Gastrocnemius medialis (tissue), 4 donors: ENCODE measurements at regions not wholly inside any gene's neighbourhood (a gene's known extent, or its start where the extent isn't known, plus 50 kb on each side); places are given as distances from the start of the nearest gene placed in this dataset.

Experiments used
- ATAC-seq, 2 donors: fragments of 150-250 bp; one replicate each; pipeline ENCODE4 v1.9.1; 2016
- DNase-seq, 2 donors: peaks; one replicate each; pipeline ENCODE4 v3.0.0-alpha.2; 2019
- H3K27ac ChIP-seq, 4 donors: fragments of 200-600 bp; sonication (generic); 1 replicate in 1 of 4; 2 replicates in 3 of 4; pipeline ENCODE4 v1.5.1; 2016 to 2018; ENCODE audit warnings: mild to moderate bottlenecking in 2 of 4, moderate library complexity in 1 of 4
- H3K27me3 ChIP-seq, 3 donors: fragments of 200-600 bp; sonication (generic) in 2 of 3; 1 replicate in 1 of 3; 2 replicates in 2 of 3; pipeline versions ENCODE4 v1.5.1 to v1.6.0; 2016 to 2019; ENCODE audit warnings: mild to moderate bottlenecking in 1 of 3, moderate library complexity in 1 of 3
- H3K36me3 ChIP-seq, 2 donors: fragments of 200-600 bp; sonication (generic) in 1 of 2; one replicate each; pipeline ENCODE4 v1.5.1; 2017 to 2018
- H3K4me1 ChIP-seq, 2 donors: fragments of 200-600 bp; sonication (generic) in 1 of 2; one replicate each; pipeline ENCODE4 v1.5.1; 2016 to 2017; ENCODE audit warnings: mild to moderate bottlenecking in 2 of 2
- H3K4me3 ChIP-seq, 4 donors: fragments of 200-600 bp; sonication (generic) in 3 of 4; 1 replicate in 1 of 4; 2 replicates in 3 of 4; pipeline ENCODE4 v1.5.1; 2016 to 2019; ENCODE audit warnings: mild to moderate bottlenecking in 2 of 4
- H3K9me3 ChIP-seq, 3 donors: fragments of 200-600 bp; sonication (generic) in 2 of 3; 1 replicate in 1 of 3; 2 replicates in 2 of 3; pipeline ENCODE4 v1.5.1; 2016 to 2019
- POLR2A ChIP-seq, 2 donors: fragments of 450-650 bp; IDR thresholded peaks; one replicate each; pipeline ENCODE4 v1.6.1; 2017; ENCODE audit warnings: antibody characterized with exemption in 2 of 2, mild to moderate bottlenecking in 2 of 2, moderate library complexity in 2 of 2
- in situ Hi-C, 4 donors: fragments of 200-750 bp; cut with MboI; loops; one replicate each; pipeline versions ENCODE4 v1.15.0 to v1.8.0; 2017; ENCODE audit warnings: low sequenced_read_pairs in 4 of 4
- intact Hi-C: fragments of 100-400 bp; cut with DNase I; formaldehyde crosslinking; loops from one replicate; pipeline ENCODE4 v1.15.1; 2023; ENCODE audit warnings: low total_unique reads
- TF ChIP-seq, protein P1 (sequence below), 5 experiments: fragments of 450-650 bp in 3 of 5; fragments of 200-600 bp in 2 of 5; sonication (generic) in 2 of 5; IDR thresholded peaks in 4 of 5; conservative IDR thresholded peaks in 1 of 5; 1 replicate in 4 of 5; 2 replicates in 1 of 5; pipeline ENCODE4 v1.5.1; 2016 to 2019; ENCODE audit warnings: antibody characterized with exemption in 5 of 5, mild to moderate bottlenecking in 3 of 5, moderate library complexity in 3 of 5

DNA sequence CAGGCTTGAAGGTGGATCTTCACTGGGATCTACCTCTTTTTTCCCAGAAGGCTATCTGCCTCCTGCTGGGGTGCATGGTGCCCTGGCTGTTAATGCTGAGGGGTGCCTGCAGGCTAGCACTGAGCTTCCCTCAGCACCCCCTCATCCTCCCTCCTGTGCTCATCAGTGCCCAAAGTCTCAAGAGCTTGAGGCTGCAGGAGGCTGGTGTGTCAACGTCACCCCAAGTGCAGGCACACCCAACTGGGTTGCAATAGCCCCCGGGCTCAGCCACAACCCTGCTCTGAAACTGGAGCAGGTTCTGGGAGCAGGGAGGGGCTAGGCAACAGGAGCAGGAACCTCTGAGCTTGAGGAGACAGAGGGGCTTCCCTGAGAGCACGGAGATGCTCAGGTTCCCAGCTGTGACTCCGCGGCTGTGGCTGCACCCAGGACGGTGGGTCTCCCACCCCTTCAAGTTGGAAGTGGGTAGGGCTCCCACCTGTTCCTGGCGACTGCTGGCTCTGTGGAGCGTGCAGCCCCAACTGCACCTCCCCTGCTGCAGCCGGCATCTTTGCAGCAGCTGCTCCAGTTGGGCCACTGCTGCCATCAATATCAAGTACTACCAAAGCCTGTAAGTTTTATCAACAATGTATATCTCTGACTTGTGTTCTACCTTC lies 1266.6 kb upstream of the C9orf72 start:
- no peaks in the 10 kb centered on the region for H3K36me3 ChIP-seq
- H3K9me3 ChIP-seq = no peaks in the 10 kb centered on the region
- intact Hi-C loops (no loop called here), in situ Hi-C loops (no loop called here)
- no peak overlapping the region for H3K4me3 ChIP-seq
- no peak for ATAC-seq
- H3K4me1 ChIP-seq = no peaks in the 10 kb centered on the region
- no peaks in the 10 kb centered on the region for H3K27me3 ChIP-seq
- no peak for DNase-seq
- TF ChIP-seq, protein P1, sequence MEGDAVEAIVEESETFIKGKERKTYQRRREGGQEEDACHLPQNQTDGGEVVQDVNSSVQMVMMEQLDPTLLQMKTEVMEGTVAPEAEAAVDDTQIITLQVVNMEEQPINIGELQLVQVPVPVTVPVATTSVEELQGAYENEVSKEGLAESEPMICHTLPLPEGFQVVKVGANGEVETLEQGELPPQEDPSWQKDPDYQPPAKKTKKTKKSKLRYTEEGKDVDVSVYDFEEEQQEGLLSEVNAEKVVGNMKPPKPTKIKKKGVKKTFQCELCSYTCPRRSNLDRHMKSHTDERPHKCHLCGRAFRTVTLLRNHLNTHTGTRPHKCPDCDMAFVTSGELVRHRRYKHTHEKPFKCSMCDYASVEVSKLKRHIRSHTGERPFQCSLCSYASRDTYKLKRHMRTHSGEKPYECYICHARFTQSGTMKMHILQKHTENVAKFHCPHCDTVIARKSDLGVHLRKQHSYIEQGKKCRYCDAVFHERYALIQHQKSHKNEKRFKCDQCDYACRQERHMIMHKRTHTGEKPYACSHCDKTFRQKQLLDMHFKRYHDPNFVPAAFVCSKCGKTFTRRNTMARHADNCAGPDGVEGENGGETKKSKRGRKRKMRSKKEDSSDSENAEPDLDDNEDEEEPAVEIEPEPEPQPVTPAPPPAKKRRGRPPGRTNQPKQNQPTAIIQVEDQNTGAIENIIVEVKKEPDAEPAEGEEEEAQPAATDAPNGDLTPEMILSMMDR (IDR thresholded peaks at IDR 0.05 in 4 of 5, conservative IDR thresholded peaks at IDR 0.05 in 1 of 5) = no peak
- TF ChIP-seq POLR2A (IDR thresholded peaks at IDR 0.05) = no peak
- no peak overlapping the region for H3K27ac ChIP-seq

DNA sequence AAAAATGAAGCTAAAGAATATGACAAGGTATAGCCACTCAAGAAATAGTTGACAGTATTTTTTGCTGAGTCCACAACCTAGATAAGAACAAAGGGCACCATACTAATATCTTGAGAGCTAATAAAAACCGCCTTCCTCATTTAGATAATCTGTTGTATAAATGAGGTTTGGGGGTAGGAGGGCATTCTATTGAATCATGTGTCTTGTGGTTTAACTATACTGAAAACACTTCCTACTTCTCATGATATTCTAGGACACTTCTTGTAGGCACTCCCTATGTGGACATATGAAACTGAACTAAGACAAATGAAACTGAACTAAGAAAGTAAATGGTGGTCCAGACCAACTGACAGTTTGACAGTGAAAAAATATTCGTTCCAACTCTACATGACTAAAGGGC lies 1268.5 kb upstream of the C9orf72 start:
- DNase-seq (no peak), ATAC-seq (no peak)
- TF ChIP-seq POLR2A (IDR thresholded peaks at IDR 0.05) = no peak
- TF ChIP-seq, protein P1 (IDR thresholded peaks at IDR 0.05 in 4 of 5, conservative IDR thresholded peaks at IDR 0.05 in 1 of 5) = no peak
- intact Hi-C loops = no loop called here
- H3K27me3 ChIP-seq = no peaks in the 10 kb centered on the region
- H3K27ac ChIP-seq = no peak overlapping the region
- no peaks in the 10 kb centered on the region for H3K36me3 ChIP-seq
- no peaks in the 10 kb centered on the region for H3K9me3 ChIP-seq
- in situ Hi-C loops = no loop called here
- no peak overlapping the region for H3K4me3 ChIP-seq
- no peaks in the 10 kb centered on the region for H3K4me1 ChIP-seq

DNA sequence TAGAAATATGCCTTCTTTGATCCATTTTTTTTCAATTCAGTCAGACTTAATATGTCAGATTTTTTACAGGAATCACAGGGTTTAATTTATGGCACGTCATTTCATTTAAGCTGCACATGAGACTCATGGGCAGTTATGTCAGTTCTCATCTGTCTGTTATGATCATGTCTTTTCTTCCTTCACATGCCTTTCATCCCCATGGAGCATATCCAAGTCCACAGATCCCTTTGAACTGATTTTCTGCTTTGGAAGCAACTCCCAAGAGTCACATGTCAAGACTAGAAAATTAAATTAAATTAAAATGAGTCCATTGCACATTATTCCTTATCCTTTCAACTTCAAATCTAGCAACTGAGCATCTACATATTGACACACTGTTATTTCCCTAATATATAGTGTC lies 1274.0 kb upstream of the C9orf72 start:
- intact Hi-C loops = no loop called here
- no peak for TF ChIP-seq POLR2A (IDR thresholded peaks at IDR 0.05)
- TF ChIP-seq, protein P1 (IDR thresholded peaks at IDR 0.05 in 4 of 5, conservative IDR thresholded peaks at IDR 0.05 in 1 of 5) = no peak
- no peaks in the 10 kb centered on the region for H3K36me3 ChIP-seq
- H3K9me3 ChIP-seq = no peaks in the 10 kb centered on the region
- no peak for ATAC-seq
- no peak overlapping the region for H3K4me3 ChIP-seq
- no peak for DNase-seq
- H3K27ac ChIP-seq = no peak overlapping the region
- no peaks in the 10 kb centered on the region for H3K4me1 ChIP-seq
- in situ Hi-C loops = no loop called here
- H3K27me3 ChIP-seq = no peaks in the 10 kb centered on the region

DNA sequence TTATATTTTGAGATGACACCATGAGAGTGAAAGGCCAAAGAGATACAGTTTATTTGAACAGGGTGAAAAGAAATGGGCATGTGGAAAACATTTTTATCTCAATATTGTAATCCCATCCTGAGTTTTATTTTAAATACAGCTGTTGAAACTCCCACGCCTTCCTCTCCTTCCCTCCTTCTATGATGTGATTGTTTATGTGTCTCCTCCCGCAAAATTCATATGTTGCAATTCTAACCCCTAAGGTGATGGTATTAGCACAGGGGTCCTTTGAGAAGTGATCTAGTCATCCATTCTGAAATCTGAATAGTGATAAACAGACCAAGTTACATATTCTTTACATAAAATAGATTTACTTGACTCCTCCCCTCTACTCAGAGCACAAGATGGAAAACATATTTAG lies 1275.4 kb upstream of the C9orf72 start:
- Histone ChIP-seq H3K27me3 (no peaks in the 10 kb centered on the region), H3K4me3 (no peak overlapping the region), H3K9me3 (no peaks in the 10 kb centered on the region), H3K36me3 (no peaks in the 10 kb centered on the region), H3K27ac (no peak overlapping the region), H3K4me1 (no peaks in the 10 kb centered on the region)
- DNase-seq = no peak
- in situ Hi-C loops = no loop called here
- TF ChIP-seq, protein P1 (IDR thresholded peaks at IDR 0.05 in 4 of 5, conservative IDR thresholded peaks at IDR 0.05 in 1 of 5) = no peak
- TF ChIP-seq POLR2A (IDR thresholded peaks at IDR 0.05) = no peak
- intact Hi-C loops = no loop called here
- no peak for ATAC-seq

DNA sequence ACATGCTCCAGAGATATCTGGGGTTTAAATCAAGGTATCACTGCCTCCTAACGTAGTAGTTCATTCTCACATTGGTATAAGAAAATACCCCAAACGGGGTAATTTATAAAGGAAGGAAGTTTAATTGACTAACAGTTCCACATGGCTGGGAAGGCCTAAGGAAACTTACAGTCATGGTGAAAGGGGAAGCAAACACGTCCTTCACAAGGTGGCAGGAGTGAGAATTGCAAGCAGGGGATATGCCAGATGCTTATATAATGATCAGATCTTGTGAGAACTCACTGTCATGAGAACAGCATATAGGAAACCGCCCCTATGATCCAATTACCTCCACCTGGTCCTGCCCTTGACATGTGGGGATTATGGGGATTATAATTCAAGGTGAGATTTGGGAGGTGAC lies 1280.2 kb upstream of the C9orf72 start:
- no peak overlapping the region for H3K27ac ChIP-seq
- H3K36me3 ChIP-seq = no peaks in the 10 kb centered on the region
- TF ChIP-seq POLR2A (IDR thresholded peaks at IDR 0.05) = no peak
- TF ChIP-seq, protein P1 (IDR thresholded peaks at IDR 0.05 in 4 of 5, conservative IDR thresholded peaks at IDR 0.05 in 1 of 5) = no peak
- intact Hi-C loops = no loop called here
- no peak for ATAC-seq
- no peak for DNase-seq
- H3K9me3 ChIP-seq = no peaks in the 10 kb centered on the region
- H3K4me1 ChIP-seq = no peaks in the 10 kb centered on the region
- in situ Hi-C loops = no loop called here
- no peaks in the 10 kb centered on the region for H3K27me3 ChIP-seq
- H3K4me3 ChIP-seq = no peak overlapping the region
